Fibroblast of the conjunctiva (primary cell): ENCODE measurements at regions not wholly inside any gene's neighbourhood (a gene's known extent, or its start where the extent isn't known, plus 50 kb on each side); places are given as distances from the start of the nearest gene placed in this dataset.
A peak's percentile ranks its signal among the peaks of the same experiment; 100 is the strongest.

ENCODE experiments used
- DNase-seq: peaks from one replicate; pipeline ENCODE4 v3.0.0-alpha.2; 2010; ENCODE audit warnings: low read depth

DNA sequence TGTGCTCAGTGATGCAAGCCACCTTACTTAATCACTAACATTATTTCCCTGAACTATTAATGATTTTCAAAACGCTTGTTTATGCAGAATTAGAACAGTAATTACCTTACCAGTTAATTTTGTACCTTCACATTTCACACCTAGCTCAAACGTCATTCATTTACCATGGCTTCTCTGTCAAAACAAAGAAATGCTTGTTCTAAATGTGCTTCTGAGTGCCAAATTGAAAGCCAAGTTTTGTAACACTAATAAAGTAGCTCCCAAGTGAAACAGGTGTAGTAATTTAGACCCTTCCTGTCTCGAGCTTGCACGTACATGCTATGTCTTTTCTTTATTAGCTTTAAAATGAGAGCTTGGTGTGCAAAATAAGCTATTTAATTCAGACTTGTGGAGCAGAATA is 533.7 kb upstream of the PKN2 start:
- DNase-seq, result no peak

DNA sequence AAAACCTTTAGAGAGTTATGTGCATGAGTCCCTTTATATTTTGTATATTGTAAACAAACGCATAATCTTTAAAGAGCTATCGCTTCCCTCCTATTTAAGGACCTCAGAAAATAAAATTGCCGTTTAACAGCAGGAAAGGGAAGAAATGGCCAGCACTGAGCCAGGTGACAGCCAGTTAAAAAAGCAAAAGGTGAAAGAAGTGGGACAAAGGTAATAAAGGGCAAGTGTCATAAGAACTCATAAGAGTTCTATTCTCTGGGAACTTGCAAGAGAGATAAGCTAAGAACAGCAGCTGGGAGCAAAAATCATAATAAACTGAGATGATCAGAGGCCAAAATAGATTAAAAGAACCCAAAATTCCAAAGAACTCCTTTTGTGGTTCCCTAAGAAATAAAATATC is 520.9 kb upstream of the PKN2 start:
- DNase-seq, result no peak

DNA sequence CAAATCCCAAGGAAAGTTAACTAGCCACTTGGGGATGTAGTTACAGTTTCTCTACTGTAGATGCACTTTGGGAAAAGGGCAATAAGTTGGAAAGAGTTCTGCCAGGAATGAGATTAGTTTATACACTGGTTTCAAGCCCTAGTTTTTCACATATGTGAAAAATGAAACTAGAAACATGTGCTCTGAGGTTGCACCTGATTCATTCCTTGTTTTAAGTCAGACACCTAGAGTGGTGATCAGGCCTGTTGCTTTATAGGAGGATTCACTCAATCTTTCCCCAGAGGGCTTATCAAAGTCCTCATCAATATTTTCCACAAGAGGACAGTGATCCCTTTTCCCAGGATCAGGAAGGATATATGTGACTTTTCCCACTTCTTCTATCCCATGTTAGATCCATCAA is 515.9 kb upstream of the PKN2 start:
- no peak for DNase-seq

DNA sequence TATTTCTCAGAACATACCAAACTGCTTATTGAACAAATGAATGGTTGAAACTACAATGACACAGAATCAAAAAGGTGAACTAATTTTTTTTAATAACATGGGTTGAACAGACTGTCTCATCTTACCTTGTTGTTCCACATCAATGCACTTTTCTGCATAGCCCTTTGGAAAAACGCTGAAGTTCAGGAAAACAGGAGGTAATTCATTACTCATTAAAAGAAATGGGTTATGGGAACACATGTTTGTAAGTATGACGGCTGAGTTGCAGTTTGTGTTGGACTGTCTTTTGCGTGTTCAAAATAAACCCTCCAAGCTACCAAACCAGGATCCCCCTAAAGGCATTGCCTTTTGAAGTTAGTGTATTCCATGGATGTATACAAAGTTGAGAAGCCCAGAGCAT is 514.9 kb upstream of the PKN2 start:
- no peak for DNase-seq

DNA sequence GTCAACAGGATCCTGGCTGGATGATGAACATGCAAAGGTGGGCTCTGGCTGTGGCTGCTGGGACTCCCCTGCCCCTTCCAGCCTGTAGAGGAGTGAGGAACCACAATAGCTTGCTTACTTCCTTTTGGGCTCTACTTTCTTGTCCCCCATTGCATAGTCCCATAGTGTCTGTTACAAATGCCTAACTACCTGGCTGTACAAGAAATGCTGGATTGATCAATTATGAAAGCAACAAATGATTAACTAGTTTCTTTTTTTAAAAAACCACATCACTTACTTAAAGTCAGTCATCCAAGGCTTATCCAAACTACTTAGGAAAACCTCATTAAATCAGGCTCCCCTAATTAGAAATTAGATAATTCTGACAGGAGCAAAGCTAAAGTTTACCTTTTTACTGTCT is 514.1 kb upstream of the PKN2 start:
- no peak for DNase-seq

DNA sequence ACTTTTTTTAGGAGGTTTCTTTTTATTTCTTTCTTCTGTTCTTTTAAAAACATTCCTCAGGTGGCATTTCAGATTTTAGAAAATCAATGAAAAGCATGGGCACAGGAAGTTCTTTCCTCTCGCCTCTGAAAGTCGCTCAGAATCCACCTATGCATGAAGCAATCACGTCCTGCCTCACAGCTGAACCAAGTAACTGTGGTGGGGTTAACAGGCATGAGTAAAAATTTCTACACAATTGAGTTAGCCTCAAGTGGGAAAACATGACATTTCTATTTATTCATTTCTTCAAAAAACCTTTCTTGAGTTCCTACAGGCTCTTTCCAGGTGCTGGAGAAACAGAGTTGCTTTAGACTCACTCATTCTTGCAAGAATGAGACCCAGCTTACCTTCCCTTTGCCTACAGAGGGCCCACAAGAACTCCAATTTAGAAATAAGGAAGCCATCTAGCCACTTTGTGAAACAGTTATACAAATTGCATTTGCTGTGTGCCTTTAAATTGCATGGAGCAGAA is 508.9 kb upstream of the PKN2 start:
- DNase-seq, result no peak

DNA sequence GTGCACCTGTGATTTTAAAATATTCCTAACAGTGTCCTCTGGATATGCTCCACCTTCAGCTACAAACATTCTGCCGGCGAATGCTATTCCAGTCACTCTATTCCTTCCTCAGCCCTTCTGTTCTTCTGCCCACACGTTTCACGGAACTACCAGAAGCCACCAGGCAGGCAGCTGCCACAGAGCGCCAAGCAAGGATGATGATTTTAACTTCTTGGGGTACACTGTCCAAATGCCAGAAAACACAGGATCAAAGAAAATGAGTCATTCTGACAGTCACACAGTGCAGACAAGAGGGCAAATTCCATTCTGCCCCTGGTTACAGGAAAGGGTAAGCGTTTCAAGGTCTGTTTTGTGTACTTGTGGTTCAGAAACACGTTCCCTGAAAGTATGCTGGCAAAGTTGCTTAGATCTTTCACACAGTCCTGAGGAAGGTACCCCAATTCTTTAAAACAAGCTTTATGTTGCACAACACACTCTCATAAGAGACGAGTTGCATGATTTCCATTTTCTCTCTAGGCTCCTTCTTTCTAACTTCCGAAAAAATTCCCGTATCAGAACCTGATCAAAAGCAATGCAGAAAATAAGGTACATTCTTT is 508.3 kb upstream of the PKN2 start:
- no peak for DNase-seq

DNA sequence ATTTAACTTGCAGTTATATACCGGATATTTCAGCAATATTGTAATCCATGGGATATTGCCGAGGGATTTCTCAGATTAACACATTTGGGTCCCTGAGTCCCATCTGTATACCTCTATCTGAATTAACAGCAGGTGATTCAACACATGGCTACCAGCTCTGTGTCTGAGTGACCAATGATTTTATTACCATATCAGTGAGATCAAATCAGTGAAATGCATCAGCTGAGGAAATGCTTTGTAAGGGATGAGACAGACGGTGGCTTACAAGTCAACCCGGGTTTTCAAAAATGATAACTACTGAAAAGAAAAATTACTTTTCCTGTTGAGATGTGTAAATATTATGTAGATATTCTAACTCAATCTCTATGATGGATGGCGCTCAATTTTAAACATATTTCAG is 504.1 kb upstream of the PKN2 start:
- no peak for DNase-seq

DNA sequence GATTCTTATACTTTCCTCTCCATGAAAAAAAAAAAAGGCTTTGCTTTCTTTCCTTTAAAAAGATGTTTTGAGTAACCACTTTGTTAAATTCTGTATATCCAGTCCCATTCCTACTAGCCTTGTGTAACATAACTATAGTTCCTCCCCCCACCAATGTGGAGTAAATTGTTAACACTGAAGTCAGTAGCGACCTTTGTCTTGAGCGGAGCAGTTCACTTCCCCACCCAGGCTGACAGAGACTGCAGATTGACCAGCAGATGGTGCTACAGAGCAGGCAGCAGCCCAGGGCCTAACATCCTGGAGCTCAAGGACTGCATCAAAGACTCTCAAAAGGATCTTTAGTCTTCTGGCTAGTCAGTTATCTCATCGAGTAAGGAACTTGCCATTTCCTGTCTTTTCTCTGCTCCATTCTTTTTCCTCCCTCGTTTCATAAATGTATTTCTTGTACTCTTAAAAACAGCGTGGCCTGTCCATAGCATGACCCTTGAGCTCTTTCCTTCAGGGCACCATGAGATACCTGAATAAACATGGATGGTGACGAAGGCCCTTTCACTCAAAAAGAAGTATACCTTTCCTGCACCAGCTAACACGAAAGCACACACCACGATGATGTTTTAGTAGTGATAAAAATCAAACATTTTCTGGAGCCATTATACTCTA is 503.5 kb upstream of the PKN2 start:
- peak; percentile 63 for DNase-seq

DNA sequence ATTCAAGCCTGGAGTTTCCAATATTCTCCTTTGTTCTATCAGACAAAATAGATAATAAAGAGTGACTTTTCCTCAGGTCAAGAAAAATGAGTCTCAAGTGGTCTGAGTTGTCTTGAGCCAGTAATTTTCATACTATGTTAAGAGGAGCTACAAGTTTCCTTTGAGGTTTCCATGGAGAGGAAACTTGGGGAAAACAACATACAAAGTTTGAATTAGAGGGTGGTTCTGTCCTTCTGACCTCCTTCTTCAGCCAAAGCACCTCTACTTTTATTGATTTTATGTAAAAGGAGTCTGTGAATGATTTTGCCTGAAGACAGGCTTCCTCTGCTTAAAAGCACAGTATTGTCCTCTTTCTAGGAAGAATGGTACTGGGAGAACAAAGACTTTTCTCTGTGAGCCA is 497.2 kb upstream of the PKN2 start:
- no peak for DNase-seq

DNA sequence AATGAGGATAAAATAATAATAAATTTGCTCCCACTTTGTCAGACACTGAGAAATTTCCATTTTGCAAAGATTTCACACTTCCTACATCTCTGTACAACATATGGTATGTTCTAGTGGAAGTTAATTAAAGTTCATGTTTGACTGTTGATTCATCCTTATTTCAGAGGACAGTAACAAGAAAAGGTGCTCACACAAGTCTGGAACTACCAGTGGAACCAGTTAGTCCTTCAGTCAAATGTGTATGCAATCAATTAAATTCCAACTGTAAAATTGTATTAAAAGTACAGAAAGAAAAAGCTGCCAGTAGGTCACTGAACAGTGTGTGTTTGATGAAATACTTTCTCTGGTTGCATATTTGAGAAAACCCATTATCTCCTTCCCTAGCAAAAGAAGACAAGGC is 496.0 kb upstream of the PKN2 start:
- no peak for DNase-seq

DNA sequence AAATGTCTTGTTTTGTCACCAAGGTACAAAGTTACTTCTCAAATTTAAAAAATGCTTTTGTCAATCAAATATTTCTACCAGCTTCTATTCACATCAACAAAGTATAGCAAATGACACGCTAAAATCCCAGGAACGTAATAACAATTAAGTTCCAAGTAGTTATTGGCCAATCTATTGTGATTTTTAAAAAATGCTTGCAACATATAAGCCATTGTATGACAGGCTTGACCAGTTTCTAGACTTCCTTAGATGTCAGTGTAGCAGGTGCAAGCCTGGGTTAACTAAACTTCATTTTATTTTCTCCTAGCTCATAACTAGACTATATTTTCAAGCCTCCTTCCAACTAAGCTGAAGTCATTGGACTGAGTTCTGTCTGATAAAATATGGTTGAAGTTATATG is 494.5 kb upstream of the PKN2 start:
- no peak for DNase-seq

DNA sequence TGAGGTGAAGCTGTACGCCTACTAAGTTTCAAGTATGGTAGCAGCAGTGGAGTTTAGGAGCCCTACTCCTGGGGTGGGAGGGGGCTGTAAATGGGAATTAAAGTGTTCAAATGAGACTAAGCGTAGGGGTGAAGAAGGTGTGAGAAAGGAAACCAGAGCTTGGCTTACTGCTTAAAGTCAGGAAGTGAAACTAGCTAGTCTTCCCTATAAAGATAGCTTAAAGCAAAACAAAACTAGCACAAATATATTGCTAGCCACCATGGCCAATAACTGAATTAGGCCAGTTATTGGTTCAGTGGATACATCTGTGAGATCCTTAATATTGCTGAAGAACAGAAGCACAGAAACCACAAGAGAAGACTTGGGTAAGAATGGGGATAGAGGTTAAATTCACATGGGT is 492.2 kb upstream of the PKN2 start:
- DNase-seq, result no peak

DNA sequence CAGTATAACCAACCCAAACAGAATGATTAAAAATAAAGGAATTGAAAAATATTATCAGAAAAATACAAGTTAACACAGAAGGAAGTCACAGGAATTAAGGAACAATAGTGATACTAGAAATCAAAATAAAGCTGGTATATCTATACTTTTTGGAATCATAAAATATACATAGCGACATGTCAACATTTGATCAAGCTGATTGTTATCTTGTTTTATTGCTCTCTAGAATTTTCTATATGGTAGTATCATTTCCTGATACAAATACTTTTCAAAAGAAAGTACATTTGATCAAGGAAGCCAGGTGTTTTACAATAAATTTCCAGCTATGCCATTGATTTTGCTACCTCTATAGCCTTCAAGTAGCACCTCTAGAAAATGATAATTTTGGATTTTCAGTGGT is 489.5 kb upstream of the PKN2 start:
- no peak for DNase-seq

DNA sequence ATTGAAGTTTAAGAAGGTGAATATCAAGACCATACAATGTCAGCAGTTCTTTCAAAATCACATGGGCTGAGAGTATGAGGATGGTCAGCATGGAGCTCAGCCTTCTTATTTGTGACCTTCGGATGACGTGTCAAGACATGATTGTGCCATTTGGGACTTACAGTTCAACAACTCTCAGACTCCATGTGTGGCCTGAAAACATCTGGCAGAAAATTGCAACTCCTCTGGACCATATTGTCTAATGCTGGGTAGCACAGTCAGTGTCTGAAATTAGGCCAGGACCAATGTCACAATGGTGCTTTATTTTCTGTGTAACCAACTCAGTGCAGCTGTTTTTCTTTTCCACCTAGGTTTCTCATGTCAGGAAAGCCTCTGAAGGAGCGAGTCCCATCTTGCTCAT is 483.5 kb upstream of the PKN2 start:
- DNase-seq, result no peak

DNA sequence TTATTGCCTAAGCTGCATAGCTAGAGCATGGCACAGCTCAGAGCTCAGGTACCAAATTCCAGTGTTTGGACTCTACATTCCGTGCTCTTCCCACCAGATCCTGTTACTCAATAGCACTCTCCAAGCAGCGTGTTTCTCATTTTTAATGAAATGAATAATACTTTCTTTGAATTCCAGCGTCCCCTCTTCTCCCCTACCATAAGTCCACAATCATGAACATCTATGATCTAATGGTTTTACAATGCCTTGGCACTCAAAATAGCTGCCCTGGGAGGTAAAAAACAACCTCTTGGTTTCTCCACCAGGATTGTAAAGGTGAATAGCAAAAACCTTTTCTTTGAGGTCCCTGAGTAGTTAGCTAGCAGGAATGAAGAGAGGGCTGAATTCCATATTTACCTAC is 480.0 kb upstream of the PKN2 start:
- DNase-seq, result no peak

DNA sequence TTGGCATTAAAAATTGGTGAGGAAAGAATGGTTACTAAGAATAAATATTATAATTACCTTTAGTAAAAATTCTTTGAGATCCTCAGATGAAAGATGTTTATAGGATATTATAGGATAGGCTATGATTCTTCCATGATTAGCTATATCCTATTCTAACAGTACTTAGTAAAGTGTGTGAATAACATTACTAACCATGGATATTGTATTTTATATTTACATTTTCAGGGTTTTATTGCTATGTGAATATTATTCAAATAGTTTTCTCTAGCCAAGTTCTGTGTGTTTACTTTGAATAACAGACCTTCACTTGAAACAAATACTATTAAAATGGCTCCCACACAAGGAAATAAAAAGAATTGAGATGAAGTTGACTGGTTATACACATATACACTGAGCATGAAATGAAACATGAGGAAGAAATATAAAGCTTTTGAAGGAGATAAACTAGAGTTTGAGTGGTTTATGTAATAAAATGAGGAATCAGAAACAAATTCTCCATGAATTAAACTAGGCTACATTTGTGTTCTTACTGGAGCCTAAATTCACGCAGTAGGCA is 479.4 kb upstream of the PKN2 start:
- DNase-seq, result no peak

DNA sequence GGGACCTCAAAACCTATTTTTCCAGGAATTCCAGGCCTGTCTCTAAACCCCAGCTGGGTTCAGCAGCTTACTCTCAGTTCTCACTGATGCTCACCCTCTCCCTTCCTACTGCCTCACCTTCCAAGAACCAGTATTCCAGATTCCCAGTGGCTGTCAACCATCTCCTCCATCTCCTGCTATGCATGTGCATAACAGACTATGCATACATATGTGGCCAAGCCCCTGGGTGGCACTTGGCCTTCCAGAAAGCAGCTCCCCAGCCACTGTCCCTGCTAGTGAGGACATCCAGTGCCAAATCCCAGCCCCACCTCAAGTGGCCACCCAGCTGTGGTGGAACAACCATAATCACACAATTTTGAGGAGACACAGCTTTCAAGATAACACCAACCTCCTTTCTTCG is 475.7 kb upstream of the PKN2 start:
- no peak for DNase-seq

DNA sequence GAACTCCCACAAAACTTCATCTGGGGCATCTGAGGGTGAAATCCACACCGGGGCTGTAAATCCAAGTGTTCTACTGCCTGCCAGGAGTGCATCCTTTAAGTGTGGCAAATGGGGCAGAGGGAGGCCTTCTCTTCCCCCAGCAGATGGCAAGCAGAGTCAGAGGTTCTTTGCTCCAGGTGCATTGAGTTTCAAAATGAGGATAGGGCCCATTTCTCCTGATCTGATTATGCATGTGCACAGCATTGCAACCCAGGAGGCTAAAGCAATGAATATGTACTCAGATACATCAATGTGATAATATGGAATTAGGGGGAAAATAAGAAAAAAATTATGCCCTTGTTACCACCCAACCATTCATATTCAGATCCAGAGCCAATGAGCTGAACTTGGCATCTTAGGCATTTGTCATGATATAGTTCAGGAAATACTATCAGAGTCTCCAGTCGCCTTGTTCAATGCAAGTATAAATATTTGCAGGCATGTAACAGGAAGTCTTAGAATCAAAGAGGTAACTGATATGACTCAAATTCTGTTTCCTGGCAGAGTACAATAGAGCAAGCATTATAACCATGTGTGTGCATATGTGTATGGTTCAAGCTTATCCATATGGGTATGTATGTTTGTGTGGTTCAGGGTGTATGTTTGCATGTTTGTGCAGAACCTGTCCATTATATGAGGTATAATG is 473.8 kb upstream of the PKN2 start:
- no peak for DNase-seq

DNA sequence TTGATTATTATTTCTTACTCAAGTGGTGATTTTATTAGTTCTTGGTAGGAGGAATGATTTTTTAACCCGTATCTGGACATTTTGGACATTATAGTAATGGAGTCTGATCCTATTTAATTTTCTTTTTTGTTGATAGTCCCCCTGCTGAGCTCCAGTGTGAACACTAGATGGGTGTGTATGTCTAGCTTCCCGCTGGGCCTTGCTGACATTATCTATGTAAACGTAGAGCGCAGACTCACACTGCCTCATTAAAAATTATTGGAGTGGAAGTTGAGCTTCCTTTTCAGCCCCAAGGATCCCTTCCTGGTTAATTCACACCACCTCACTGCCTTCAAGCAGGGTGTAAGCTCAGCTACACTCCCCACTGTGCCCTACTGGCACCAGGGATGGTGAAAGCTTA is 467.6 kb upstream of the PKN2 start:
- no peak for DNase-seq

DNA sequence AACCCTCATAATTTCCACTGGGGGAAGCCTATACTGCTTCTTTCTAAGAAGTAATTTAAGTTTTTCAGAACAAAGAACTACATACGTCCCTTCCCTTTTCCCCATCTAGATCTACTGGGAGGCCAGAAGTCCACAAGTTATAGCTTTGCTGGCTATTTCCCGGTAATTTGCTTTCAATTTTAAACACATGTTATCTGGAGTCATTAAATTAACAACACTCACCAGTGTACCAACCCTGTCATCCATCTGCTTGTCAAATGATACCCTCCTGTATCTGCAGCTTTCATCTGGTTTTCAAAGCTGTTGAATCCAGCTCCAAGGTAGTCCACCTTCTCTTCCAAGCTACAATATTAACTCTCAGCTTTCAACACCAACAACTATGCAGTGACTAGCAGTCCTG is 466.7 kb upstream of the PKN2 start:
- no peak for DNase-seq

DNA sequence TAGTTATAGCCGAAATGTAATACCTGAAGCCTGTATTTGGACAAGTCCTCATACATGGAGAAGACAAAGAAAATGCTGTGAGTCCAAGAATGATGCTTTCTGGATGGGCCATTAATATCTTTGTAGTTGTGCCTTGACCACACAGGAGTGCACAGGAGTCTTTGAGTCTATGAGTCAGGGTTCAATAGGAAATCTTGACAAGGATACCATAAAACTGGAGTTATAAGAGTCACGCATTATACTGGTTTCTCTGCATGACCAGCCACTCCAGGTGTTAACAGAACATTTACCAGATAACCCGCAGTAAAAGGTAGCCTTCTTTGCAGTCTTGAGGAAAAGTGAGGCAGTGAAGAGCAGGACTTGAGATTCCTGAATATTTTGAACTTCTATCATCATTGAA is 464.6 kb upstream of the PKN2 start:
- no peak for DNase-seq

DNA sequence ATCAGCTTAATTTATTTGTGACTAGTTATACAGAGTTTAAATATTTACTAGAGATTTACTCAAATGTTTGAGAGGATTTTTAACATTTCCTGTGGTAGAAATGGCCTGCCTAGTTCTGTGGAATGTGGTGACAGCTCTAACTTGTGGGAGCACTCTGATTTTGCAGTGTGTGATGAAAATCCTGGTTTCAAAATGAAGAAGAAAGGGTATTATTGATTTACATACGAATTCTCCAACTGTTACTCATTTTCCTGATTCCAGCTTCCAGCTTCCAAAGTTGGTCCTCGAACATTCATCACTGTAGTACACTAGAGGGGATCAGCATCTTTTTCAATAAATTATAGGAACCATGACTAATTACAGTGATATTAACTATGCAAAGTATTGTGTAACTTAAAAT is 462.7 kb upstream of the PKN2 start:
- no peak for DNase-seq
